B cell (primary cell): ENCODE measurements at regions not wholly inside any gene's neighbourhood (a gene's known extent, or its start where the extent isn't known, plus 50 kb on each side); places are given as distances from the start of the nearest gene placed in this dataset.

ENCODE experiments used
- ATAC-seq: fragments of 200-7000 bp; cut with Tn5 transposase; one replicate; pipeline ENCODE4 v1.10.0; 2021; ENCODE audit warnings: low read depth, mild to moderate bottlenecking, moderate number of reproducible peaks, moderate library complexity
- CTCF ChIA-PET: fragments of 350-600 bp; sonication (Branson Sonifier 250); formaldehyde crosslinking; loops from one replicate; lab custom pipeline; 2021; ENCODE audit warnings: antibody characterized with exemption, inconsistent platforms; lab: Charles Lee
- POLR2A ChIA-PET: fragments of 350-600 bp; sonication (Branson Sonifier 250); formaldehyde crosslinking; loops from one replicate; lab custom pipeline; 2021; ENCODE audit warnings: antibody characterized with exemption; lab: Charles Lee
- DNase-seq: peaks from one replicate; pipeline ENCODE4 v3.0.0; 2013
- H2AFZ ChIP-seq: 2 replicates; pipeline ENCODE4 v1.6.1; 2012; ENCODE audit warnings: mild to moderate bottlenecking, low read depth, low read length; ENCODE audit not compliant: insufficient read depth, poor library complexity, severe bottlenecking
- H3K27ac ChIP-seq, 2 donors: 1 replicate in 1 of 2; 2 replicates in 1 of 2; pipeline ENCODE4 v1.5.1; 2012 to 2013; ENCODE audit warnings: low read length in 2 of 2, mild to moderate bottlenecking in 2 of 2, moderate library complexity in 1 of 2
- H3K27me3 ChIP-seq, 4 experiments: fragments of 200-600 bp in 1 of 4; sonication (generic) in 1 of 4; replicated peaks in 1 of 4; 1 replicate in 2 of 4; 2 replicates in 2 of 4; pipeline versions ENCODE4 v1.6.1 to v1.7.0; 2013 to 2016; ENCODE audit warnings: low read length in 3 of 4, mild to moderate bottlenecking in 2 of 4, mixed read lengths in 1 of 4, moderate library complexity in 1 of 4; ENCODE audit not compliant: insufficient read depth in 4 of 4, control insufficient read depth in 3 of 4; ENCODE audit errors: control extremely low read depth in 1 of 4
- H3K36me3 ChIP-seq, 2 experiments: replicated peaks in 1 of 2; 1 replicate in 1 of 2; 2 replicates in 1 of 2; pipeline versions ENCODE4 v1.6.1 to v1.7.1; 2013; ENCODE audit warnings: low read length in 1 of 2; ENCODE audit not compliant: insufficient read depth in 2 of 2, control insufficient read depth in 1 of 2; ENCODE audit errors: control extremely low read depth in 1 of 2, extremely low read depth in 1 of 2
- H3K4me1 ChIP-seq, 2 donors: fragments of 200-600 bp in 1 of 2; sonication (generic) in 1 of 2; 1 replicate in 1 of 2; 2 replicates in 1 of 2; pipeline versions ENCODE4 v1.5.1 to v1.6.1; 2013 to 2017; ENCODE audit warnings: low read length in 2 of 2; ENCODE audit not compliant: control insufficient read depth in 2 of 2, insufficient read depth in 2 of 2
- H3K4me2 ChIP-seq: replicated peaks from 2 replicates; pipeline ENCODE3; 2012; ENCODE audit warnings: mild to moderate bottlenecking, low read depth, low read length; ENCODE audit not compliant: poor library complexity, severe bottlenecking
- H3K4me3 ChIP-seq, 5 experiments: fragments of 200-600 bp in 1 of 5; sonication (generic) in 1 of 5; 1 replicate in 3 of 5; 2 replicates in 2 of 5; pipeline versions ENCODE4 v1.5.1 to v1.7.0; 2011 to 2016; ENCODE audit warnings: low read length in 4 of 5, mild to moderate bottlenecking in 4 of 5, low read depth in 2 of 5, control low read depth in 1 of 5, moderate library complexity in 1 of 5; ENCODE audit not compliant: insufficient read depth in 1 of 5; ENCODE audit errors: control extremely low read depth in 1 of 5, extremely low read depth in 1 of 5
- H3K79me2 ChIP-seq: fragments of 200-600 bp; sonication (generic); one replicate; pipeline ENCODE4 v1.6.0; 2016; ENCODE audit warnings: low read length; ENCODE audit not compliant: control insufficient read depth, insufficient read depth
- H3K9ac ChIP-seq: fragments of 200-600 bp; sonication (generic); 2 replicates; pipeline ENCODE4 v1.6.1; 2017; ENCODE audit warnings: mild to moderate bottlenecking, low read length, moderate library complexity
- H3K9me3 ChIP-seq, 3 donors: one replicate each; pipeline versions ENCODE4 v1.6.1 to v1.7.1; 2013; ENCODE audit warnings: low read length in 2 of 3; ENCODE audit not compliant: control insufficient read depth in 2 of 3, insufficient read depth in 1 of 3; ENCODE audit errors: control extremely low read depth in 1 of 3
- H4K20me1 ChIP-seq: 2 replicates; pipeline ENCODE4 v1.6.0; 2012; ENCODE audit warnings: mild to moderate bottlenecking, low read length; ENCODE audit not compliant: insufficient read depth, control insufficient read depth, poor library complexity, severe bottlenecking
- H3K27ac Mint-ChIP-seq: one replicate; pipeline ENCODE4 v1.8.0; 2021; ENCODE audit warnings: mixed read lengths
- H3K27me3 Mint-ChIP-seq: one replicate; pipeline ENCODE4 v1.8.0; 2021; ENCODE audit warnings: mixed read lengths
- H3K4me1 Mint-ChIP-seq: one replicate; pipeline ENCODE4 v1.8.0; 2021; ENCODE audit warnings: mixed read lengths
- H3K4me3 Mint-ChIP-seq: one replicate; pipeline ENCODE4 v1.8.0; 2021; ENCODE audit warnings: mixed read lengths
- H3K9me3 Mint-ChIP-seq: one replicate; pipeline ENCODE4 v1.8.0; 2022; ENCODE audit warnings: mixed read lengths; ENCODE audit not compliant: insufficient read depth
- EZH2 ChIP-seq: IDR thresholded peaks from 2 replicates; pipeline ENCODE4 v1.6.1; 2012; ENCODE audit warnings: borderline replicate concordance, low read depth, mild to moderate bottlenecking, moderate library complexity, low read length; ENCODE audit not compliant: insufficient read depth, poor library complexity, severe bottlenecking
- WGBS: methylation state at CpG from one replicate; pipeline ENCODE4 v1.1.5; 2013; ENCODE audit warnings: missing lambda C conversion rate; ENCODE audit not compliant: insufficient coverage; 5-methylcytosine and 5-hydroxymethylcytosine counted together
- intact Hi-C: fragments of 100-400 bp; cut with micrococcal nuclease; formaldehyde crosslinking; loops from one replicate; pipeline ENCODE4 v1.10.0; 2022
- TF ChIP-seq, protein P1 (sequence below): fragments of 200-600 bp; IDR thresholded peaks from one replicate; pipeline ENCODE4 v1.8.0; 2022; ENCODE audit warnings: antibody characterized with exemption, mild to moderate bottlenecking

DNA sequence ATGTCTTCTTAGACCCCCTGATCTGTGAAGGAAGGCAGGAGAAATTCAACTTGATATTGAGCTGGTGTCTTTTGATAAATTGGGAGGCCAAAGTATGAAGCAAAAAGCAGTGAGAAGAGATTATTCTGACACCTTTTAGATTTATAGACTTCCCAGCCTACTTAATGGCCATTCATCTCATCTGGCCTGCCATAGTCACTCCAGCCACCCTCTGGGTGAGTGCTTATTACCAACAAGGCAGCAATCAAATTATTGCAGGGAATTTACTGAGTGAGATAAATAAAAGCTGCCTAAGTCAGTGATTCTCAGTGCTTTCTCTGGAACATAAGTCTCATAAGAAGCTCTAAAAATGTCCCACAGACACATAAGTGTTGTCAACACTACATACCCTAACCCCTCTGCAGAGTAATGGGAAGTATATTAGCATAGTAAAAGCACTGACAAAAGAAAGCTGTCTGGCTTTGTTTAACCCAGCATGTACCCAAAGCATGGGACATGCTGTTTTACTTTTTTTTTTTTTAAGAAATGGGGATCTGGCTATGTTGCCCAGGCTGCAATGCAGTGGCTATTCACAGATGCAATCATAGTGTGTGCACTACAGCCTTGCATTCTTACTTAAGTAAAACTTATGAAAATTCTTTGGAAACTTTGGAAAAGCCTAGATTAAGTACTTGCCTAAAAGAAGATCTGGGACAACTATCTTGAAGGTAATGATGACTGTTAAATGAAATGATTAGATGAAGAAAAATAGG lies 725.3 kb downstream of the TUSC7 start:
- TF ChIP-seq, protein P1, sequence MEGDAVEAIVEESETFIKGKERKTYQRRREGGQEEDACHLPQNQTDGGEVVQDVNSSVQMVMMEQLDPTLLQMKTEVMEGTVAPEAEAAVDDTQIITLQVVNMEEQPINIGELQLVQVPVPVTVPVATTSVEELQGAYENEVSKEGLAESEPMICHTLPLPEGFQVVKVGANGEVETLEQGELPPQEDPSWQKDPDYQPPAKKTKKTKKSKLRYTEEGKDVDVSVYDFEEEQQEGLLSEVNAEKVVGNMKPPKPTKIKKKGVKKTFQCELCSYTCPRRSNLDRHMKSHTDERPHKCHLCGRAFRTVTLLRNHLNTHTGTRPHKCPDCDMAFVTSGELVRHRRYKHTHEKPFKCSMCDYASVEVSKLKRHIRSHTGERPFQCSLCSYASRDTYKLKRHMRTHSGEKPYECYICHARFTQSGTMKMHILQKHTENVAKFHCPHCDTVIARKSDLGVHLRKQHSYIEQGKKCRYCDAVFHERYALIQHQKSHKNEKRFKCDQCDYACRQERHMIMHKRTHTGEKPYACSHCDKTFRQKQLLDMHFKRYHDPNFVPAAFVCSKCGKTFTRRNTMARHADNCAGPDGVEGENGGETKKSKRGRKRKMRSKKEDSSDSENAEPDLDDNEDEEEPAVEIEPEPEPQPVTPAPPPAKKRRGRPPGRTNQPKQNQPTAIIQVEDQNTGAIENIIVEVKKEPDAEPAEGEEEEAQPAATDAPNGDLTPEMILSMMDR, result no peak
- TF ChIP-seq EZH2, result no peak
- DNase-seq (no peak), ATAC-seq (no peak)
- no peaks in the 10 kb centered on the region for H4K20me1 ChIP-seq
- Mint-ChIP-seq H3K9me3 (no peaks in the 10 kb centered on the region), H3K4me3 (no peak overlapping the region), H3K4me1 (no peaks in the 10 kb centered on the region), H3K27me3 (no peaks in the 10 kb centered on the region), H3K27ac (no peak overlapping the region)
- H2AFZ ChIP-seq, result no peak overlapping the region
- H3K36me3 ChIP-seq, result no peaks in the 10 kb centered on the region
- H3K4me2 ChIP-seq, result no peak overlapping the region
- no peak overlapping the region for H3K27ac ChIP-seq
- no peaks in the 10 kb centered on the region for H3K9me3 ChIP-seq
- H3K9ac ChIP-seq, result no peak overlapping the region
- intact Hi-C loops, result no loop called here
- CTCF ChIA-PET, result no interaction called here
- no peak overlapping the region for H3K4me3 ChIP-seq
- no peaks in the 10 kb centered on the region for H3K79me2 ChIP-seq
- POLR2A ChIA-PET, result no interaction called here
- no peaks in the 10 kb centered on the region for H3K27me3 ChIP-seq
- no peaks in the 10 kb centered on the region for H3K4me1 ChIP-seq

DNA sequence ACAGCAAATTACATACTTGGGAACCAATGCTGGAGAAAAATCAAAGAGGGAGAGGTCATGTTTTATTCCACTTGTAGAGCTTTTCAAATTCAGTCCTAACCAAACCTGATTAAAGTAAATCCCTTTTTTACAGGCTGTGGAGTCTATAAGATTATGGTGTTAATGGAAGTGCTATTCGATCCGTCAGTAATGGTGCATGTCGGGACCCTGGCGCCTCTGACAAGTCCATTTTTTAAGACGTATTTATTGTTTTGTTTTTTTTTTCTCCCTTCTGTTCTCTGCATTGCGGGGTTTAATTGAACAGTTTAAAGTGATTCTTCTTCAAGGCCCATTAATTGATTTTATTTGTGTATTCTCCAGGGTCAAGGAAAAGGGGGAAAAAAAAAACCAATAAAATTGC lies 725.9 kb downstream of the TUSC7 start:
- Mint-ChIP-seq H3K4me3 (no peak overlapping the region), H3K27ac (no peak overlapping the region), H3K9me3 (no peaks in the 10 kb centered on the region), H3K27me3 (no peaks in the 10 kb centered on the region), H3K4me1 (no peaks in the 10 kb centered on the region)
- Histone ChIP-seq H3K4me1 (no peaks in the 10 kb centered on the region), H3K36me3 (no peaks in the 10 kb centered on the region), H3K79me2 (no peaks in the 10 kb centered on the region), H3K4me2 (no peak overlapping the region), H3K9ac (no peak overlapping the region), H2AFZ (no peak overlapping the region), H4K20me1 (no peaks in the 10 kb centered on the region), H3K4me3 (no peak overlapping the region), H3K27me3 (no peaks in the 10 kb centered on the region), H3K27ac (no peak overlapping the region), H3K9me3 (no peaks in the 10 kb centered on the region)
- ATAC-seq (no peak), DNase-seq (no peak)
- POLR2A ChIA-PET, result no interaction called here
- TF ChIP-seq, protein P1, result no peak
- TF ChIP-seq EZH2, result no peak
- intact Hi-C loops, result no loop called here
- WGBS, result 96% methylated on average over 4 of the region's 6 CpGs
- CTCF ChIA-PET, result no interaction called here
